Activated naive CD4-positive, alpha-beta T cell treated with anti-CD3 and anti-CD28 coated beads, Interleukin-2, amount 50 U/mL, for 24 hours (primary cell): ENCODE measurements at regions not wholly inside any gene's neighbourhood (a gene's known extent, or its start where the extent isn't known, plus 50 kb on each side); places are given as distances from the start of the nearest gene placed in this dataset.
"Not testable (repeated sequence)": the region's sequence is repeated elsewhere in the genome, so short reads cannot be mapped to it uniquely, and the experiment has no call there.

ENCODE experiments used
- H3K27ac Mint-ChIP-seq: one replicate; pipeline ENCODE4 v1.8.0; 2021; ENCODE audit warnings: mild to moderate bottlenecking, mixed read lengths
- H3K27me3 Mint-ChIP-seq: one replicate; pipeline ENCODE4 v1.8.0; 2021; ENCODE audit warnings: mixed read lengths
- H3K36me3 Mint-ChIP-seq: one replicate; pipeline ENCODE4 v1.8.0; 2021; ENCODE audit warnings: mixed read lengths
- H3K4me1 Mint-ChIP-seq: one replicate; pipeline ENCODE4 v1.8.0; 2021; ENCODE audit warnings: mixed read lengths
- H3K4me3 Mint-ChIP-seq: one replicate; pipeline ENCODE4 v1.8.0; 2021; ENCODE audit warnings: mild to moderate bottlenecking, mixed read lengths
- H3K9me3 Mint-ChIP-seq: one replicate; pipeline ENCODE4 v1.8.0; 2021; ENCODE audit warnings: mixed read lengths

DNA sequence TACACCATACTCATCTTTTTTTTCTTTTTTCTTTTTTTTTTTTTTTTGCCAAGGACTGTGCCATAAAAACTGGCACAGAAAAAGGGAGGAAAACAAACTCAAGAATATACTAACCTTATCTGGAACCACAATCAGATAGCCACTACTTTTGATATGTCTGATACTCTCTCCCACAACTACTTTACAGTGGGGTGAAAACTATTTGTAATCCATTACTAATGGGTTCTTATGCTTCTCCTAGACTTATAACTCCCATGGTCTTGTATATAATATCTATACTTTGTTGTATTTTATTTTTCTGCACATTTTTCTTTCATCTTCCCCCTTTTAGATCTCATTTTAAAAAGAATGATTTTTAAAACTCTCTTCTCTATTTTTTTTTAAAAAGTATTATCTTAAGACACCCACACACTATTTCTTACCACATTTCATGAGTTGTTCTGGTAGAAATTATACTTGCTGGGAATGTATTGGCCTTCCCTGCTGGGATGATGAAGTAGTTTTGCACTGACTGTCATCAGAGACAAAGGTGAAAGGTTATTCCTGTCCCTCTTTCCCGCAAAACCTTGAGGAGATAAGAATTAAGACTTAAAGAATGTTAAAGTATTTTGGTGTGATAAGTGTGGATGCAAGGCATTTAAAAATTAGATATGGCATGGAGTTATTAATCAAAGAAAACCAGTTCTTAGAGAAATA lies 146.7 kb upstream of the KLF12 start:
- Mint-ChIP-seq H3K9me3 (no peaks in the 10 kb centered on the region), H3K36me3 (peaks cover 9% of the 10 kb centered on the region), H3K27me3 (no peaks in the 10 kb centered on the region), H3K4me3 (no peak overlapping the region), H3K4me1 (peaks cover 75% of the 10 kb centered on the region), H3K27ac (no peak overlapping the region)

GRCh38 chr13:74280093-74280794 lies 146.0 kb upstream of the KLF12 start:
- H3K27me3 Mint-ChIP-seq = no peaks in the 10 kb centered on the region
- no peak overlapping the region for H3K4me3 Mint-ChIP-seq
- no peaks in the 10 kb centered on the region for H3K9me3 Mint-ChIP-seq
- H3K4me1 Mint-ChIP-seq = peaks cover 74% of the 10 kb centered on the region
- peaks cover 10% of the 10 kb centered on the region for H3K36me3 Mint-ChIP-seq
- H3K27ac Mint-ChIP-seq = no peak overlapping the region

GRCh38 chr13:74278901-74279300 lies 144.7 kb upstream of the KLF12 start:
- no peaks in the 10 kb centered on the region for H3K9me3 Mint-ChIP-seq
- no peak overlapping the region for H3K4me3 Mint-ChIP-seq
- peaks cover 16% of the 10 kb centered on the region for H3K36me3 Mint-ChIP-seq
- H3K4me1 Mint-ChIP-seq = peaks cover 74% of the 10 kb centered on the region
- no peak overlapping the region for H3K27ac Mint-ChIP-seq
- no peaks in the 10 kb centered on the region for H3K27me3 Mint-ChIP-seq

- peaks cover 31% of the 10 kb centered on the region for H3K36me3 Mint-ChIP-seq
- peaks cover 65% of the 10 kb centered on the region for H3K4me1 Mint-ChIP-seq
- peak overlapping the region; percentile 4 for H3K27ac Mint-ChIP-seq
- peak overlapping the region; percentile 15 for H3K4me3 Mint-ChIP-seq
- H3K27me3 Mint-ChIP-seq = no peaks in the 10 kb centered on the region
- H3K9me3 Mint-ChIP-seq = peaks cover 6% of the 10 kb centered on the region
These were observed 140.7 kb upstream of the KLF12 start for GRCh38 chr13:74274916-74275315.

DNA sequence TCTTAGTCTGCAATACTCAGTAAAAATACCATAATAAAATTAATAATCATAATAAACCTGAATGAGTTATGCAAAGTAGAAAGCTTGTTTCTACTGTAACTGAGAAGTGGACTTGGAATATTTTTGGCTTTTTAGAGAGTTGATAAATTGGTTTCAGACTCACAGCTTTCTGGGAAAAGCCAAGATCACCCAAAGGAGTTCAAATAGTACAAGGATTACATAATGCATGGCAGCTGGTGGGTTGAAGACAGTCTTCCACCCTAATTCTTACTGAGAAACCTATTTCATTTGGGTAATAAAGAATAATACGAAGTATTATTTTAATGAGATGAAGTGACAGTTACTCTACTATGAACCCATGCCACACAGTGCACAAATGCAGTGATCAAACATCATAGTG lies 139.4 kb upstream of the KLF12 start:
- H3K4me1 Mint-ChIP-seq = peaks cover 66% of the 10 kb centered on the region
- no peak overlapping the region for H3K4me3 Mint-ChIP-seq
- H3K36me3 Mint-ChIP-seq = peaks cover 41% of the 10 kb centered on the region
- H3K27me3 Mint-ChIP-seq = no peaks in the 10 kb centered on the region
- H3K9me3 Mint-ChIP-seq = peaks cover 12% of the 10 kb centered on the region
- no peak overlapping the region for H3K27ac Mint-ChIP-seq

DNA sequence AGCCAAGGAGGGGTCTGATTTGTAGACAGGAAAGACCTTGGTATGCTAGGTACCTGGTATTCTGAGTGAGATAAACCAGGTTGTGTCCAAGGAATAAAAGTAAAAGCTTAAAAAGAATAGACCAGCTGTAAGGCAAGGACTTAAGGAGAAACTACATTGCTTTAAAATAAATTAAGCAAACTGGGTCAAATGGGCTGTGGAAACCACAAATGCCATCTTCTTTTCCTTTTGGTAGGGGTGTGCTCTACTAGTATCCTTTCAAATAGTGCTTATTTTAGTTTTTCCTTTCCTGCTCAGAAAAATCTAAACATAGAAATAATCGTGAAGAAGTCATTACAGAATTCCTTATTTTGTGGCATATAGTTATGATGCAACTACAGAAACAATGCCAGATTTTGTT lies 138.6 kb upstream of the KLF12 start:
- Mint-ChIP-seq H3K4me3 (no peak overlapping the region), H3K9me3 (peaks cover 12% of the 10 kb centered on the region)

GRCh38 chr13:74270018-74270417 lies 135.8 kb upstream of the KLF12 start:
- Mint-ChIP-seq H3K27me3 (no peaks in the 10 kb centered on the region), H3K27ac (no peak overlapping the region), H3K4me3 (no peak overlapping the region), H3K36me3 (peaks cover 46% of the 10 kb centered on the region), H3K9me3 (peaks cover 22% of the 10 kb centered on the region), H3K4me1 (peaks cover 56% of the 10 kb centered on the region)

More for the DNA sequence above, 138.6 kb upstream of the KLF12 start:
- H3K4me1 Mint-ChIP-seq = peaks cover 67% of the 10 kb centered on the region
- peaks cover 37% of the 10 kb centered on the region for H3K36me3 Mint-ChIP-seq
- no peak overlapping the region for H3K27ac Mint-ChIP-seq
- no peaks in the 10 kb centered on the region for H3K27me3 Mint-ChIP-seq

DNA sequence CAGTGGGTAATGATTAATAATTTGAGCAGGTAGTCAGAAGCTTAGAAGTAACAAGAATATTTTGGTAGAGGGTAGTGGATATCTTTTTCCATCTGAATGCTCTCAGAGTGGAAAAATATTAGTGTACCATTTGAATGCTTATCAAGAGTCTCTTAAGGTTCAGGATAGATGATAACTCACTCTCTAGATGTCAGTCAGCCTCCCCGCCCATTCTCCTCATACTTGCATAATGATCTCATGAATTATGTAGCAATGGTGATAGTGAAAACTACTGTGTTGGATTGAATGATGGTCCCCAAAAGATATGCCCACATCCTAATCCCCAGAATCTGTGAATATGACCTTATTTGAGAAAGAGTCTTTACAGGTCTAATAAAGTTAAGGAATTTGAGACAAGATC lies 132.7 kb upstream of the KLF12 start:
- Mint-ChIP-seq H3K9me3 (peaks cover 29% of the 10 kb centered on the region), H3K27me3 (no peaks in the 10 kb centered on the region), H3K4me1 (peaks cover 35% of the 10 kb centered on the region), H3K4me3 (no peak overlapping the region), H3K36me3 (peaks cover 51% of the 10 kb centered on the region), H3K27ac (no peak overlapping the region)

DNA sequence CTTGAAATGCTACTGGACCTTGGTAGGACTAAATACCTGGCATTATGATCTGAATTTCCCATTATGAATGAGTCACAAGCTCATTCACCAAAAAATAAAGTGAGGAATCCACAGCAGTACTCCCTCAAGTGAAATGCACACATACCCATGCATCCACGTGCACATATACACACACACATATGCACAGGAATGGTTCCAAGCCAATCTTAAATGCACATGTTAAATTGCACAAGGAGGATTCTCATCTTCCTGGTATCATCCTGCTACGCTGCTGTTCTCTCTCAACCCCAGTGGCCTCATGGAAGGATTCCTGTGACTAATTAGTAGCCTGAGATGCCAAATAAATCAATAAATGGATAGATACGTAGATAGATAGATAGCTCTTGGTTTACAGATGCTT lies 132.1 kb upstream of the KLF12 start:
- Mint-ChIP-seq H3K27ac (no peak overlapping the region), H3K27me3 (no peaks in the 10 kb centered on the region), H3K4me1 (peaks cover 38% of the 10 kb centered on the region), H3K4me3 (no peak overlapping the region), H3K9me3 (peaks cover 29% of the 10 kb centered on the region), H3K36me3 (peaks cover 46% of the 10 kb centered on the region)

- Mint-ChIP-seq H3K9me3 (peaks cover 27% of the 10 kb centered on the region), H3K4me1 (peaks cover 43% of the 10 kb centered on the region), H3K27me3 (no peaks in the 10 kb centered on the region), H3K27ac (no peak overlapping the region), H3K4me3 (no peak overlapping the region), H3K36me3 (peaks cover 40% of the 10 kb centered on the region)
These were observed 130.1 kb upstream of the KLF12 start for GRCh38 chr13:74264333-74264732.

- peaks cover 35% of the 10 kb centered on the region for H3K36me3 Mint-ChIP-seq
- H3K4me1 Mint-ChIP-seq = peaks cover 62% of the 10 kb centered on the region
- H3K4me3 Mint-ChIP-seq = not testable (repeated sequence)
These were observed 126.2 kb upstream of the KLF12 start for GRCh38 chr13:74260420-74260819.

GRCh38 chr13:74259641-74260040 lies 125.4 kb upstream of the KLF12 start:
- H3K4me3 Mint-ChIP-seq = no peak overlapping the region
- H3K27me3 Mint-ChIP-seq = no peaks in the 10 kb centered on the region
- H3K36me3 Mint-ChIP-seq = peaks cover 33% of the 10 kb centered on the region
- peaks cover 65% of the 10 kb centered on the region for H3K4me1 Mint-ChIP-seq
- peak overlapping the region; percentile 74 for H3K27ac Mint-ChIP-seq
- peaks cover 11% of the 10 kb centered on the region for H3K9me3 Mint-ChIP-seq

More at GRCh38 chr13:74260420-74260819, 126.2 kb upstream of the KLF12 start:
- not testable (repeated sequence) for H3K27me3 Mint-ChIP-seq, H3K27ac Mint-ChIP-seq
- peaks cover 16% of the 10 kb centered on the region for H3K9me3 Mint-ChIP-seq

DNA sequence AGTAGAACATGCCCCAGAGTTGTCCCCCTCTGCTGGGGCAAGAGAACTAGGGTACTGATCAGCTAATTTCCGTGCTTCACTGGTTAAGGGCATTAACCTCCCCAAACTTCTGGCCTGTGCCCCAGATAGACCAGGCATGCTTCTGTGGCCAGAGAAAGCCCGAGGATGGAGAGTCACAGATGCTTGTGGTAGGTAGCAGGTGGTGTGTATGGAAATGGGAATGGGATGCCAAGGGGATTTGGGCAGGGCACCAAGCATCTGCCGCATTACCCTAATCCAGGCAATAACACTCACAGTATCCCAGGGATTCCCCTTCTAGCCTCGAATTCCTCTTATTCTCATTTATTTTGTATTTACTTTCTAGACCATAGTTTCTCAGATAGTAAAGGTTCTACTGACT lies 124.8 kb upstream of the KLF12 start:
- Mint-ChIP-seq H3K4me3 (no peak overlapping the region), H3K27me3 (no peaks in the 10 kb centered on the region), H3K9me3 (peaks cover 8% of the 10 kb centered on the region)

GRCh38 chr13:74256969-74257368 lies 122.8 kb upstream of the KLF12 start:
- H3K9me3 Mint-ChIP-seq = peaks cover 2% of the 10 kb centered on the region
- H3K4me1 Mint-ChIP-seq = peaks cover 88% of the 10 kb centered on the region
- peak overlapping the region; percentile 6 for H3K4me3 Mint-ChIP-seq
- H3K27me3 Mint-ChIP-seq = no peaks in the 10 kb centered on the region
- peaks cover 19% of the 10 kb centered on the region for H3K36me3 Mint-ChIP-seq
- H3K27ac Mint-ChIP-seq = peak overlapping the region; percentile 9

More for the DNA sequence above, 124.8 kb upstream of the KLF12 start:
- H3K36me3 Mint-ChIP-seq = peaks cover 31% of the 10 kb centered on the region
- peaks cover 71% of the 10 kb centered on the region for H3K4me1 Mint-ChIP-seq
- H3K27ac Mint-ChIP-seq = peak overlapping the region; percentile 92

- Mint-ChIP-seq H3K36me3 (peaks cover 17% of the 10 kb centered on the region), H3K9me3 (no peaks in the 10 kb centered on the region), H3K4me3 (no peak overlapping the region), H3K27ac (no peak overlapping the region), H3K27me3 (no peaks in the 10 kb centered on the region), H3K4me1 (peaks cover 98% of the 10 kb centered on the region)
These were observed 119.0 kb upstream of the KLF12 start for GRCh38 chr13:74253161-74253560.

DNA sequence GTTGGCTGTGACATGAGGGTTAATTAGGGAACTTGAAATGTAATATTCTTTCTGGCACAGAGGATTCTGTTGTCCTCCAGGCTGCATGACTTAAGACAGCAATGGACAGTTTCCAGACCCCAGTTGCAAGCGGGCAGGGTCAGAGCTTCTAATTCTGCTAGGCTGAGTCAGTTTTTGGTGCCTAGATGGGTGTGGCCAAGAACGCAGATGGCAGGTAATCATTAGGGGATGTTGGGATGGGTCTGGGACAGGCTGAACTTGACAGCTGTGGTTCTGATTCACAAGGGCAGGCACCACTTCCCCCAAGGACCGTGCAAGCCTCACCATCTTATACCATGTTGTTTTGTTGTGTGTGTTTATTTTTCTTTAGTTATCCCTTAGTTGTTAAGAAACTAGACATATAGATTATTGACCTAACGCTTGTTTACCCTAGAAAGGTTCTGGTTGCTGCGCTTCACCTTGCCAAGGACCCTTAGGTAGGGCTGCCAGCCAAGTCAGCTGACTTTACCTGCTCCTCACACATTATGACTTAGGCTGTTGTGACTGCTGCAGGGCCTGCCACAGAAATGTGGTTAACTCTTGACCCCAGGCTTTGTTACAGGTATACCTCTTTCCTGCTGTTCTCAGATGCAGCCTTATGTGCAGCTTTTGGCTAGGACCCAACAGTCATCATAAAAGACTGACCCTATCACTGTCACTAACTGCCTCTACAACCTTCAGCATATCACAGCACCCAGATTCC lies 117.7 kb upstream of the KLF12 start:
- peak overlapping the region; percentile 31 for H3K27ac Mint-ChIP-seq
- peaks cover 14% of the 10 kb centered on the region for H3K36me3 Mint-ChIP-seq
- H3K4me3 Mint-ChIP-seq = no peak overlapping the region
- no peaks in the 10 kb centered on the region for H3K27me3 Mint-ChIP-seq
- H3K4me1 Mint-ChIP-seq = peaks cover 98% of the 10 kb centered on the region
- H3K9me3 Mint-ChIP-seq = no peaks in the 10 kb centered on the region
